Embryonic facial prominence (tissue), 1 donor: ENCODE measurements at regions not wholly inside any gene's neighbourhood (a gene's known extent, or its start where the extent isn't known, plus 50 kb on each side); places are given as distances from the start of the nearest gene placed in this dataset.

Experiments used
- DNase-seq: peaks from one replicate; pipeline ENCODE4 v3.0.0-alpha.2; 2016; ENCODE audit errors: extremely low spot score

DNA sequence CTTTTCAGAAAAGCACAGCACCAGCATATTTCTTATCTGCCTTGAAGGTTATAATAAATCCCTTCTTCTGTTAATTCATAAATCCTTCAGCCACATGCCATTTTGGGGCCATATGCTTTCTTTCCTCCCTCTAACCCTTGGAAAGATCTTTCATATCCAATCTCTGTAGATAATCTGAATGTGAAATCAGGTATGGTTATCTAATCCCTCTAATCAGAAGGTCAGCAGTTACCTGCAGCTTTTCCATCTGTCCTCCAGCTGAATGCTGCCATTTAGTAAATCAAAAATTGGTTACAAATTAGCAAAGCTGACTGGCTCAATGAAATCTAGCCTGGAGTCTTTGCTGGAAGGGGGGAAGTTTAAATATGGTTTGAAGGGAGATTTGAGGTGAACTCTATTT is 230.5 kb downstream of the PIK3C3 start:
- DNase-seq = no peak

DNA sequence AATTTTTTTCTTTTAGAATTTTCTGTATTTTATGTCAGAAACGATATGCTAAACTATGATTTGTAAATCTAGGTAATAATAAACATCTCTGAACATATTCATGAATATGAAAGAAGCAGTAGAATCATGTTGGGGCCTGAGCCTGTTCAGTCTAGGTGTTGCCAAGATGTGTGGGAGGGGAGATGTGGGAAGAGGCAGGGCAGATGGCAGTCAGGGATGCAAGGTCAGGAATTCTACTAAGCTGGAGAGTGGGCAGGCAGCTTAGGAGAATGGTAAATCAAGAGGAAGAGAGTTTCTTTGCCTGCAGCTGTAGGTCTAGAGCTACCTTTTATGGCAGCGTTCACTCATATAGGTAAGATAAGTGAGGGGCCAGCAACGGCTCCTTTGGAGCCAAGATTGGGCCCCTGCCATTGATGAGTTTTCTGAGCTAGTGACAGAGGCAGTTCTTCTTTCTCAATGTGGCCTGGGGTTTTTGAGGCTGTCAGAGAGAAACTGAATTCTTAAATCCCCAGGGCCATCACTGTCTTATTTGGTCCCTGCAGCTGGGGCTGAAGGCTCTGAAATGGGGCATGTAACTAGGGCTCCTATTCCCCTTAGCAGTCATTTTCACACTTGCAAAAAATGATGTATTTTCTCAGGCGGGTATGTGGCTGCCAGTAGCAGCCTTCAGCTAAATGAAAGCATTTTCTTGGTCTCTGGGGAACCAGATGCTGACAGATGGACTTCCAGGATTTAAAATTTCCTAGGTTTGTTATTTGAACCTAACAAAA is 232.8 kb downstream of the PIK3C3 start:
- DNase-seq = no peak

DNA sequence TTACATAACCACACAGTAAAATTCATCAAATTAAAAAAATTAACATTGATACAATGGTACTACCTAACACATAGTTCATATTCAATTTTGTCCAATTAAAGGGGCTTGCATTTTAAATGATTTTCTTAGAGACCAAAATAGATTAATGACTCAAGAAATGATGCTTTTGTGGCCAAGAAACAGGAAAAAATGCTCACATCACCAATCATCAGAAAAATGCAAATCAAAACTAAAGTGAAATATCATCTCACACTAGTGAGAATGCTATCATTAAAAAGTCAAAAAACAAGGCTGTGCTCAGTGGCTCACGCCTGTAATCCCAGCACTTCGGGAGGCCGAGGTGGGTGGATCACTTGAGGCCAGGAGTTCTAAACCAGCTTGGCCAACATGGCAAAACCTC is 235.6 kb downstream of the PIK3C3 start:
- no peak for DNase-seq

DNA sequence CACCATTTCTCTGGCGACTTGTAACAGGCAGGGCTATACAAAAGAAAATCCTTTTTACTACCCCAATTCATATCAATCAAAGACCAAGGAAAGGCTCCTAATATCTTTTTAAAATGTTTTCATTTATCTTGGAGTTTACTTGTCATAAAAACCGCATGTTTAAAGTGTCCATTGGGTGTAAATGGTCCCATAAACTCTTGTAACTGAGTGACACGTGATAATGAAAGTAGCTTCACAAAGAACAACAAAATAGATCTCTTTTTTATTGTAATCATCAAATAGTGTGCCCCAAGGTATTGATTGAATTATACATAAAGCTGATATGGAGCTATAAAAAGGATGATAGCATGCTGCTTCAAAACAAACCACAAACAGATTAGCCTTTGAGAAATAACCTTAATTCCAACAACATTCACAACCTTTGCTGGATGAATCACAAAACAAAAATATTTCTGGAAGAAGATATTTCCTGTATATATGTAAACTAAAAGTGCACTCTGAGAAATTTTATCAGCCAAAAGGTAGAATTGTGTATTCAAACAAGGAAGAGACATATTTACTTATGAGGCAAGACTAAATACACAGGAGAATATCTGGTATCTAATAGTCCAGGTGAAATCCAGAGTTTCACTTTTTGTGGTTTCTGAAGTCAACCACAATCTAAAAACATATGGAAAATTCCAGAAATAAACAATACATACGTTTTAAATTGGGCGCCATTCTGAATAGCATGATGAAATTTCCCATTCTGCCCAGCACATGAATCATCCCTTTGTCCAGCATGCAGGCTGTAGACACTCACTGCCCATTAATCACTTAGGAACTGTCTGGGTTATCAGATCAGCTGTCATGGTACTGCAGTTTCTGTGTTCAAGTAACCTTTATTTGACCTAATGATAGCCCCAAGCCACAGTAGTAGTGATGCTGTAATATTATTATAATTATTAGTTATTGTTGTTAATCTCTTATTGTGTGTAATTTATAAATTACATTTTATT is 237.5 kb downstream of the PIK3C3 start:
- no peak for DNase-seq

DNA sequence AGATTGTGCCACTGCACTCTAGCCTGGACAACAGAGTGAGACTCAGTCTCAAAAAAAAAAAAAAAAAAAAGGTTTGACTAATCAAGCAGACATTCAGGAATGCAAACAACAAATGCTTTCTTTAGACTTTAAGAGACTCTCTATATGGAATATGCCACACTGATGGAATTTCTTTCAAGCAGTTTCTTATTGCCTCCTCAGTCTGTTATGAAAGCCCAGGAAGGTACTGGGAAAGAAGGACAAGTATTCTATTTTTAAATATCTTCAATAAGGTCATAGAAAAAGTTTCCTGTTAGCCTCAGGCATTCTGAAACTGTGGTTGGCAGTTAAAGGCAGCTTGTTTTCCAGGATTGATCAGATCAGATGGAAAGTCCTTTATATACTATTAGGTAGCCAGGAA is 241.6 kb downstream of the PIK3C3 start:
- no peak for DNase-seq

DNA sequence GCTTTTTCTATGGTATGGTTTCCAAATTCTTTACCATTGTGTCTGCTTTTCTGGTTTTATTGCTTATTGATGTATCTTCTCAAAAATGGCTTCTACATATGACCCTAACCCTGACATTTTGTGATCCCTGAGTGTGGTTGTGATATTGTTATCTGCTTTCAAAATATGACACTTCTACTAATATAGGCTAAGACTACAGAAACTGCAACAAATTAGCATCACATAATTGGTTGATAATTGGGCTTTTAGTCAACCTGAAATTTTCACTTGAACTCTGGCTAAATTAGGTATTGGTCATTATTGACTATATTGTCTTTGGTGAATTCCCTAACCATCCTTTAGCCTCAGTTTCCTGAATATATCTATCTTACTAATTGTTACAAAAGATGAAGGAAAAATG is 246.1 kb downstream of the PIK3C3 start:
- DNase-seq = no peak

DNA sequence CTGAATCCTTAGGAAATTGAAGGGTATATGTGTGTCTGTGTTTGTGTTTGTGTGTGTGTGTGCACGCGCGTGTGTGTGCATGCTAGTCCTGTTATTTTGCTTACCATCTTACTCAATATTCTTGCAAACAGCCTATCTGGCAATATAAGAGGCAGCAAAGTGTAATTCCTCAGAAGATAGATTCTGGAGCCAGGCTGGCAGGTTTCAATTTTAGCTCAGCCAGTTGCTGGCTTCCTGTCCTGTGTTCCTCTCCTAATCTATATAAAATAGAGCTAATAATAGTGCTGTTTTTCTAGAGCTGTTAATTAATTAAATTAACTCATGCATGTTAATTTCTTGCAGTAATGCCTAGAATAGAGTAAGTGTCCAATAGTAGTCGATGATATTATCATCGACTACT is 256.2 kb downstream of the PIK3C3 start:
- no peak for DNase-seq

DNA sequence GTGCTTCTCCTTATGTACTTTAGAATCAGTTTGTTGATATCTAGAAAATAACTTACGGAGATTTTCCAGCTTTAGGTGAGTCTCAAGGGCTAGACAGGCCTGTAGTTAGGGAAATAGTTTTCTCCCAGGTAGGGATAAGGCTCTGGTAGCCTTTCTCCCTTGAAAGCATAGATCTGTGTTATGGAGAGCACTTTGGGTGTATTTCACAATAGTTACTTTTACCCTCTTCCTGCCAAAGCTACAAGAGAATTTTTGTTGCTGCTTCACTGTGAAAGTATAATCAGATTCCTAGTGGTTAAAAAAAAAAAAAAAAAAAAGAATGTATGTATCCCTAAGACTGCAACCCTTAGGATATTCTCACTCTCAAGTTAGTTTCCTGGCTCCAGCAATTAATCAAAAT is 267.5 kb downstream of the PIK3C3 start:
- no peak for DNase-seq

DNA sequence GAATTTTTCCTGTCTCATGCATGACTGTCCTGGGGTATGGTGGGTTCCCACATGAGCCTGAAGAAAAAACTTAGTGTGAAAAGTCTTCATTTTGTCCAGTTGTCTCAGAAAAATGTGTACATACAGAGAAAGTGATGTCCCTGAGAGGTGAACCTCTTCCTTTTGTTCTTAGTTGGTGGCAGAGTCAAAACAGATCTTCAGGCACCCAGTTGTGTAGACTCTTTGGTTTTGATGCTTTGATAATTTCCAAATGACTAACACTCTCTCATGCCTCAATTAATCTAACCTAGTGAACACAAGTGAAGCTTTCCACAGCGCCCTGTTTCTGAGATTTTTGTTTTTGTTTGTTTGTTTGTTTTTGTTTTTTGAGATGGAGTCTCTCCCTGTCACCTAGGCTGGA is 273.5 kb downstream of the PIK3C3 start:
- no peak for DNase-seq

DNA sequence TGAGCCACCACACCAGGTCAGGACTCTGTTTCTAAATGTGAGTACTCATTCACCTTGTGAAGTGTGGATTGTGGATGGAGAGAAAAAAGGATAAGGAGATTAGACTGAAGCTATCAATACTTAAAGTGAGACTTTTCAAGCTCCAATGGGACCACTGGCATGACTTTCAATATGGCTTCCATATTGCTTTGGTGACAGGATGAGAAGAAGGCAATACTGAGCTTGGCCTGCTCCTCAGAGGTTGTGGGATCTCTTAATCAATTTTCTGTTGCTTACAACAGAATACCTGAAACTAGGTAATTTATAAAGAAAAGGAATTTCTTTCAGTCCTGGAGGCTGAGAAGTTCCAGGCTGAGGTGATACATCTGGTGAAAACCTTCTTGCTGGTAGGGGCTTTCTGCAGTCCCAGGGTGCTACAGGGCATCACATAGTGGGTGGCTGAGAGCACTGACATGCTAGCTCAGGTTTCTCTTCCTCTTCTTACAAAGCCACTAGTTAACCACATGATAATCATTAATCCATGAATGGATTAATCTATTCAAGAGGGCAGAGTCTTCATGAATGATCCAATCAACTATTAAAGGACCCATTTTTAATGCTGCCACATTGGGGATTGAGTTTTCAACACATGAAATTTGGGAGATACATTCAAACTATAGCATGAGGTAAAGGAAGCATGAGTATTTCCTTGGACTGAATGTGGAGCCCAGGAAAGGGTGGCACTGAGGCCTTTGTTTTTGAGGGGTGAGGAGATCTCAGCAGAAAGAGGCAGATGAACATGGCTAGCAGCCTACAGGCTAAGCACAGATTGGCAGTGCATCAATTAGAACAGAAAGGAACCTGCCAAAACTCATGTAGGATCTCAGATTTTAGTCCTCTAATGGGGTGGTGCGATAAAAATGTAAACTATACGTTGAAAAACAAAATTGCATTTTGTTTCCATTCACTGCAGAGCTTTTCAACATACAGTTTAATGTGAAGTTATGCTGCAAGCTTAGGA is 274.5 kb downstream of the PIK3C3 start:
- DNase-seq = no peak

DNA sequence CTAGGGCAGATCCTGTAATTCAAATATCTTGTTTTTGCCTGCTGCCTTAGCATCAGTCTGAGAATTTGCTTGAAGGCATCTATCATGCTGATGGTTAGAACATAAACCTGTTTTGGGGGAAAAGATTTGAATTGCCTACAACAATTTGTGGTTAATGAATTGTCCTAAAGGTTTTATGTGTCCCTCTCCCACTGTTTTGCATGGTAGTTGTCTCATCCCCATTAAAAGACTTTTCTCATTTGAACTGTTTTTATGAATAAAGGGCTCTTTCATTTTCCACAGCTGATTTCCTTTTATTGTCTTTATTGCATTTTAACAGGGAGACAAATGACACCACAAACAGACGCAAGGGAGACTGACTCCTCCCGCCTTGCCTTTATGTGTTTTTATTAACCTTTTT is 275.6 kb downstream of the PIK3C3 start:
- no peak for DNase-seq

DNA sequence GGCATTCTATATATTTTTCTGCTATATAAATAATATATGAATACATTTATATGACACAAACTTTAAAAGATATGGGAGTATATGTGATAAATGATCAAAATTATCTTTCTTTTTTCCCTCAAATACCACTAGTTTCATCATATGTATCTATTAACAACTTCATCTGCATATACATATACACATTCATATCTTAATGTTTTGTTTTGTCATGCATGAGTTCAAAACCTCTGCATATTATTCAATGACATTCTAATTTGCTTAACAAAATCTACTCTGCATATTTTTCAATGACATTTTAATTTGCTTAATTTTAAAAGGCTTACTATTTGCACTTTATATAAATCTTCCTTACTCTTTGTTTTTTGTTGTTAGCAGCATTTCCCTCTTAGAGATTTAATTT is 276.2 kb downstream of the PIK3C3 start:
- DNase-seq = no peak

DNA sequence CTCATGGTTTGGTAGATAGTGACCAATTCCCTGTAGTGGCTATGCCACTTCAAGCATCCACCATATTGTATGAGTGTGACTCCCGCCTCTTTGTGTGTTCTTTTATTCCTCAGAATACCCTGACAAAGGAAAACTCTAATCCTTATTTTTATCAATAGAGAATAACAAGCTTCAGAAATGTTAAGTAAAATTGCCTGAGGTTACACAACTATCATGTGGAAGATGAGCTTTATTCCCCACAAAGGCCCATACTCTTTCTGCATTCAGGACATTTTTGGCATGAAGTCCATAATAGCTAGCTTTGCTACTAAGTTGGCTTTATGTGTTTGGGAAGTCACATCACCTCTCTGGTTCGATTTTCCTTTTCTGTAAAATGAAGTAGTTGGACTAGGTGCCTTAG is 276.8 kb downstream of the PIK3C3 start:
- no peak for DNase-seq

DNA sequence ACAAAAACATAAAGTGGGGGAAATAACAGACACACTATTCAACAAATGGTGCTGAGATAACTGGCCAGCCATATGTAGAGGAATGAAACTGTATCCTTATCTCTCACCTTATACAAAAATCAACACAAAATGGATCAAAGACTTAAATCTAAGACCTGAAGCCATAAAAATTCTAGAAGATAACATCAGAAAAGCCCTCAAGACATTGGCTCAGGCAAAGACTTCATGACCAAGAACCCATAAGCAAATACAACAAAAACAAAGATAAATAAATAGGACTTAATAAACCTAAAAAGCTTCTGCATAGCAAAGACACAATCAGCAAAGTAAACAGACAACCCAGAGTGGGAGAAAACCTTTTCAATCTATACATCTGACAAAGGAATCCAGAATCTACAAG is 278.9 kb downstream of the PIK3C3 start:
- DNase-seq = no peak

DNA sequence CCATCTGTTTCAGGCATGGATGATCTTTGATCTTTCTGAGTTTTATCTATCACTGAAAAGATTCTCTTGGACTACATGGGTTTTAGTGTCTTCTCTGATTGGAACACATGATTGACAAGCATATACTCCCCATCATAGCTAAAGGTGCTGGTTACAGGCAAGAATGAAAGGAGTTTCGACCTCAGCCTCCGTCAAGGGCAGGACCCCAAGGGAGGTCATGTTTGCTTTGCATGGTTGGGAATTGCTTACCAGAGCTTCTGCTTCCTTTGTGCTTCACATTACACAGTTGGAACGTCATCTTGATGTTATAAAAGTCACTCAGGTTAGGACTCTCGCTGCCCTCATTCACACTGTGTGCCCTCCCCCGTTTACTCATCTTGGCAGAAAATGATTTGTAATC is 287.7 kb downstream of the PIK3C3 start:
- DNase-seq = no peak

DNA sequence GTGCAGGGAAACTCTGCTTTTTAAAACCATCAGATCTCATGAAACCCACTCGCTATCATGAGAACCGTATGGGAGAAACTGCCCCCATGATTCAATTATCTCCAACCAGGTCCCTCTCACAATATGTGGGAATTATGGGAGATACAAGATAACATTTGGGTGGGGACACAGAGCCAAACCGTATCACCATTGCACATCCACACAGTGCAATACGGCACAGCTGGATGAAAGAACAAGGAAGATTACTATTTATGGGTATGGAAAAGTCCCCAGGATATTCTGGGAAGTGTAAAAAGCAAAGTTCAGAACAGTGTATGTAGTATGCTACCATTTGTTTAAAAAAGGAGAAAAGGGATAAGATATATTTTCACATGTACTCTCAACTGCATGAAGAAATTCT is 290.1 kb downstream of the PIK3C3 start:
- no peak for DNase-seq

DNA sequence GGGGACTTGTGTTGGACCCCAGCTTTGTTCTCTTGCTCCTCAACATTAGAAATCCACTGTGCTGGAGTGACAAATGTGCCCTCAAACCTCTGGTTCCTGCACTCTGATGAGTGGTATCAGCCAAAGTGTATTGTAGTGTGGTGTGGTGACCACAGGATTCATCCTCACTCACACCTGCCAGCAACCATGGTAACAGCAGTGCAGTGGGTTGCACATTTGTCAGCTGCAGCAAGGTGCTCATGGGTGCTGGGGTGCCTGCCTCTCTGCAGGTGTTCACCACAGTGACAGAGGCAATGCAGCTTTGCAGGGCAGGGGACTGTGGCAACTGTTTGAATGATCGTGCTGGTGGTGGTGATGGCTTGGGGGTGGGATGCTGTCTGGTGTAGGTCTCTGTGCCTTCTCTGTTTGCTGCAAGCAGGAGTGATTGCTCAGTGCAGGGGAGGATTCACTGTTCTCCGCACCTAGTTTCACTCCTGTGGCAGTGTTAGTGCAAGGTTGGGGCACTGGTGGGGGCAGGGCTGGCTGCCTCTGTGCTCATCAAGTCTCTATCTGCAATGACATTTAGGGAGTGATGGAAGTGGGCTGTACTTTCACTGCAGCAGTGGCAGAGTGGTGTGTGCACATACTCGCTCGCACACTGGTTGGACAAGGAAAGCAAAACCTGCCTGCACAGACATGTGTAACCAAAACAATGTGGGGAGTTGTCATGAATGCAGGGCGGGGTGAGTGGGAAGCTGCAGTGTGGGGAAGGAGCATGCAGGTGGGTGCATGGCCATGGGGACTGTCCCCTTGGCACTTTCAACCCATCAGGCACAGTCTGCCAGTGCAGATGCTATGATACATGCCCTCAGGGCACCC is 301.1 kb downstream of the PIK3C3 start:
- no peak for DNase-seq

DNA sequence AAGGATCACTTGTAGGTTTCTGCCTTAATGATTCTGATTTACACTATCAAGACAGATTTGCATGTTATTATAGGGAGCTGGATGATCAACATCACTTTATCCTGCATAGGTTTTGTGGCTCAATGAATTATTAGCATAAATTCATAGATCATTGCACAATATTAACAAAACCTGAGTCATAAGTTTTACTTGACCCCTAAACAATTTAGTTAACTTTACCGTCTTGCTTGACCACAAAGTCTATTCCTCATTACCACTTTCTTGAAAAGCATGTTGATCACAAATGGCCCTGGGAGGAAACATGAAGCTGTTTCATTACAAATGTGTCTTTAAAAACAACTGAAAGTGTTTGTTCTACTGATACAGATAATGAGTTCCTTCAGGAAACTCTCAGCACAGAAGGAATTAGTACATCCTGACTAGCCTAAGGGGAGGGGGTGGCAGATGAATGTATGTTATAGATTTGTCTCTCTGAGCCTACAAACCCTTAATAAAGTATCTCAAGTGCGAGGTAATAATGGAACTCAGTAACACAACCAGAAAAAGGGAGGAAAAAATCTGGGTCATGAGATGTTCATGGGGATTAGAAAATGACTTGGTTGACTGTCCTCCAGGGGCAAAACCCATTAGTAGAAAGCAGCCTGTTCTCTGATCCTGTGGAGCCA is 303.4 kb downstream of the PIK3C3 start:
- no peak for DNase-seq

DNA sequence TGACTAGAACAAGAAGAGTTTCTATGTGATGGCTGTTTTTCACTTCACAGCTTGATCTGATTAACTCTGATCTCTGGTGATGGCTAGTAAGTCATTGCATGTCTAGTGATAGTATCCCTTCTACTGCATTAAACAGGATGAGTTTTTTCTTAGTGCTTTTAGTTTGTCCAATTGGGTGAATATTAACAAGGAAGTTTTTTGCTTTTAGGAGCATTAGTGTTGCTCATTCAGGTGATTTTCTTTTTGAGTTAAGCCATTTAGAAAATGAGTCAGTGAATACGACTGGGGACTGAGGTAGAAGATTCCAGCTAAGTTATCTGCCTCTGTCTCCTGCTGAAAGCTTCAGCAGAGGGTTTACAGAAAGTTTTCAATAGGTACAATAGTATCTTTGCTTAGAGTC is 306.7 kb downstream of the PIK3C3 start:
- no peak for DNase-seq

DNA sequence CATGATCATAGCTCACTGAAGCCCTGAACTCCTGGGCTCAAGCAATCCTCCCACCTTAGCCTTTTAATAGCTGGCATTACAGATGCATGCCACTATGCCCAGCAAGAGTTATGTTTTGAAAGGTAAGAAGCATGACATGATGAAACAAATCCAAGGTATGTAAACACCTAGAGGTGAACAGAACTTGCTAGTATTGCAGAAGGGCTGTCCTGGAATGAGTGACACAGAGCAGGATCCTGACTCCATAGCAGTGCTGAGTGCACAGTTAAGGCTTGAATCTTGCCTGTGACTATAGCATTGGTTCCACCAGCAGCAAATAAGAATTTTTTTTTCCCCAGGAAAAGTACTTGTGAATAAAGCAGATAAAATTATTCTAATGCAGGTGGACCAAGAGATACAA is 309.5 kb downstream of the PIK3C3 start:
- no peak for DNase-seq
